GM12892 (cell line): ENCODE measurements at regions not wholly inside any gene's neighbourhood (a gene's known extent, or its start where the extent isn't known, plus 50 kb on each side); places are given as distances from the start of the nearest gene placed in this dataset.

Source experiments
- POLR2AphosphoS5 ChIP-seq: IDR thresholded peaks from 2 replicates; pipeline ENCODE4 v1.6.1; 2011; ENCODE audit warnings: low read depth, low read length, control low read depth
- TAF1 ChIP-seq: IDR thresholded peaks from 2 replicates; pipeline ENCODE4 v1.6.1; 2011; ENCODE audit warnings: low read depth, mild to moderate bottlenecking, control low read depth, low read length, borderline replicate concordance

DNA sequence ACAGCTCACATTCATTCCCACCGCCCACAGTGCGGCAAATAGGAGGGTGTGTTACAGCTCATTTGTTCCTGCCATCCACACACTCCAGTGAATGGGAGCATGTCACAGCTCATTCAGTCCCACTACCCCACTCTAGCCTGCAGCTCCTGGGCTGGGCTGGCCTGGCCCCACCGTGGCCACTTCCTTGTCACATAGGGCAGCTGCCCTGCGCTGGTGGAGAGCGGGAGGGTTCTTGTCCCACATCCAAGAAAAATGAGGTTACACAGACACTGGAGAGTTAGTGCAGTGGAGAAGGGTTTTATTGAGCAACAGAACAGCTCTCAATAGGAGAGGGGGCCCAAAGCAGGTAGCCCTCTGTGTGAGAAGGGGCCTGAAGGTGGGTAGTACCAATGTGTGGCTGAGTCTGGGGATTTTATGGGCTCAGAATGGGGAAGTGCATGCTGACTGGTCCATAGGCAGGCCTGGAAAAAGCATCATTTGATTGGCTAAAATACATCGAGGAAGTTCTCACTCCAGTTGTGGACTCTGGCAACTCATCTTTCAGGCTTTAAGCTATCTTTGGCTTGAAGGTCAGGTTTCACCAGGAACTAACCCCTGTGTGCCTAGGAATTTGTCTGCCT, 249.7 kb downstream of the ETAA1 start:
- no peak for TF ChIP-seq POLR2AphosphoS5
- TF ChIP-seq TAF1 = no peak
